GM12865 (cell line): ENCODE measurements at regions not wholly inside any gene's neighbourhood (a gene's known extent, or its start where the extent isn't known, plus 50 kb on each side); places are given as distances from the start of the nearest gene placed in this dataset.
"Not testable (repeated sequence)": the region's sequence is repeated elsewhere in the genome, so short reads cannot be mapped to it uniquely, and the experiment has no call there.

ENCODE experiments used
- DNase-seq: peaks from one replicate; pipeline ENCODE4 v3.0.0; 2010; ENCODE audit warnings: low read depth
- H3K4me3 ChIP-seq: 2 replicates; pipeline ENCODE4 v1.5.1; 2011; ENCODE audit warnings: mild to moderate bottlenecking, low read depth, low read length, control low read depth

GRCh38 chr1:234808459-234808858 is 198.5 kb upstream of the IRF2BP2 start:
- not testable (repeated sequence) for H3K4me3 ChIP-seq, DNase-seq

- not testable (repeated sequence) for DNase-seq, H3K4me3 ChIP-seq
These were observed 197.7 kb upstream of the IRF2BP2 start for GRCh38 chr1:234807705-234808104.

GRCh38 chr1:234802586-234802985 is 192.6 kb upstream of the IRF2BP2 start:
- not testable (repeated sequence) for DNase-seq, H3K4me3 ChIP-seq

- DNase-seq, H3K4me3 ChIP-seq: not testable (repeated sequence)
These were observed 191.7 kb upstream of the IRF2BP2 start for GRCh38 chr1:234801636-234802035.

- not testable (repeated sequence) for DNase-seq, H3K4me3 ChIP-seq
These were observed 191.2 kb upstream of the IRF2BP2 start for GRCh38 chr1:234801147-234801546.

- DNase-seq, H3K4me3 ChIP-seq: not testable (repeated sequence)
These were observed 190.6 kb upstream of the IRF2BP2 start for GRCh38 chr1:234800563-234800962.

GRCh38 chr1:234799021-234799689 is 189.2 kb upstream of the IRF2BP2 start:
- H3K4me3 ChIP-seq, DNase-seq: not testable (repeated sequence)

GRCh38 chr1:234797216-234797615 is 187.2 kb upstream of the IRF2BP2 start:
- not testable (repeated sequence) for DNase-seq

GRCh38 chr1:234796438-234796792 is 186.4 kb upstream of the IRF2BP2 start:
- not testable (repeated sequence) for DNase-seq, H3K4me3 ChIP-seq

More at GRCh38 chr1:234797216-234797615, 187.2 kb upstream of the IRF2BP2 start:
- H3K4me3 ChIP-seq: not testable (repeated sequence)

GRCh38 chr1:234795711-234796437 is 185.9 kb upstream of the IRF2BP2 start:
- H3K4me3 ChIP-seq, DNase-seq: not testable (repeated sequence)

- not testable (repeated sequence) for H3K4me3 ChIP-seq, DNase-seq
These were observed 185.0 kb upstream of the IRF2BP2 start for GRCh38 chr1:234795007-234795406.

GRCh38 chr1:234794452-234794851 is 184.5 kb upstream of the IRF2BP2 start:
- not testable (repeated sequence) for DNase-seq, H3K4me3 ChIP-seq

- not testable (repeated sequence) for H3K4me3 ChIP-seq, DNase-seq
These were observed 183.9 kb upstream of the IRF2BP2 start for GRCh38 chr1:234793924-234794323.

GRCh38 chr1:234792221-234792864 is 182.4 kb upstream of the IRF2BP2 start:
- not testable (repeated sequence) for H3K4me3 ChIP-seq, DNase-seq

- H3K4me3 ChIP-seq, DNase-seq: not testable (repeated sequence)
These were observed 181.6 kb upstream of the IRF2BP2 start for GRCh38 chr1:234791615-234792014.

- not testable (repeated sequence) for H3K4me3 ChIP-seq, DNase-seq
These were observed 180.4 kb upstream of the IRF2BP2 start for GRCh38 chr1:234790333-234790732.

- not testable (repeated sequence) for H3K4me3 ChIP-seq, DNase-seq
These were observed 177.1 kb upstream of the IRF2BP2 start for GRCh38 chr1:234787011-234787584.

- not testable (repeated sequence) for DNase-seq, H3K4me3 ChIP-seq
These were observed 175.9 kb upstream of the IRF2BP2 start for GRCh38 chr1:234785922-234786321.

- not testable (repeated sequence) for DNase-seq, H3K4me3 ChIP-seq
These were observed 175.5 kb upstream of the IRF2BP2 start for GRCh38 chr1:234785471-234785919.
